ENCODE measurements at regions not wholly inside any gene's neighbourhood (a gene's known extent, or its start where the extent isn't known, plus 50 kb on each side); places are given as distances from the start of the nearest gene placed in this dataset.

DNA sequence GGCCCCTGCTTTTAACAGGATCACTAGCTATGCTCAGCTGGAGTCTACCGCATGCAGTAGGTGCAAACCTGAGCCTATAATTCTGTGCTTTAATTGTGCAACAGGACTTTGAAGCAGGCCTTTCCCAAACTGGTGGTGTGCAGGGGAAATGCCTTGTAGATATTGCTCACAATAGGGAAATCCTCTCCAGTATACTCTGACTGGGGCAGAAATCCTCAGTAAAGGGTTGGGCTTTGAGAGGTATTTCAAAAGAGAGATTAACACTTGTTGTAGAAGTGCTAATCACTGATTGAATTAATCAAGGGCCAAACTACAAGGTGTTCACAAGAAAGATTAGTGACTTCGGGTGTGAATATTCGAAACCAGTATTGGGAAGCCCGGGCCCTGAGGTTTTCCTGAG lies 58.5 kb upstream of the EXOC6 start:
- Histone ChIP-seq H3K27me3 (ENCODE audit: control insufficient read depth, insufficient read depth, low read length) (0 out of 2 replicates have a peak, but pooled peaks cover 2% of the 10 kb centered on the region), H3K9me3 (ENCODE audit: control insufficient read depth, insufficient read depth, low read depth, low read length) (no peaks in the 10 kb centered on the region), H3K4me1 (ENCODE audit: control insufficient read depth, insufficient read depth, low read length) (no peaks in the 10 kb centered on the region), H3K4me3 (ENCODE audit: low read depth in 2 of 2, low read length in 2 of 2) (no peak overlapping the region), H3K27ac (ENCODE audit: low read length) (no peak overlapping the region), H3K36me3 (ENCODE audit: control insufficient read depth, insufficient read depth, low read length) (no peaks in the 10 kb centered on the region)
- ChIA-PET POLR2A (no interaction called here), CTCF (no interaction called here)
- no peak for ATAC-seq
- BruUV-seq (replicated peaks) = no TSS peak
- no peak for DNase-seq (ENCODE audit: low read depth, low spot score)
- intact Hi-C loops (cut with micrococcal nuclease; ENCODE audit: unreplicated experiment) (no loop called here), in situ Hi-C loops (cut with HindIII; ENCODE audit: low pct_unique_long_range_greater_than_20kb, low sequenced_read_pairs) (no loop called here)
- TF ChIP-seq, protein P1, sequence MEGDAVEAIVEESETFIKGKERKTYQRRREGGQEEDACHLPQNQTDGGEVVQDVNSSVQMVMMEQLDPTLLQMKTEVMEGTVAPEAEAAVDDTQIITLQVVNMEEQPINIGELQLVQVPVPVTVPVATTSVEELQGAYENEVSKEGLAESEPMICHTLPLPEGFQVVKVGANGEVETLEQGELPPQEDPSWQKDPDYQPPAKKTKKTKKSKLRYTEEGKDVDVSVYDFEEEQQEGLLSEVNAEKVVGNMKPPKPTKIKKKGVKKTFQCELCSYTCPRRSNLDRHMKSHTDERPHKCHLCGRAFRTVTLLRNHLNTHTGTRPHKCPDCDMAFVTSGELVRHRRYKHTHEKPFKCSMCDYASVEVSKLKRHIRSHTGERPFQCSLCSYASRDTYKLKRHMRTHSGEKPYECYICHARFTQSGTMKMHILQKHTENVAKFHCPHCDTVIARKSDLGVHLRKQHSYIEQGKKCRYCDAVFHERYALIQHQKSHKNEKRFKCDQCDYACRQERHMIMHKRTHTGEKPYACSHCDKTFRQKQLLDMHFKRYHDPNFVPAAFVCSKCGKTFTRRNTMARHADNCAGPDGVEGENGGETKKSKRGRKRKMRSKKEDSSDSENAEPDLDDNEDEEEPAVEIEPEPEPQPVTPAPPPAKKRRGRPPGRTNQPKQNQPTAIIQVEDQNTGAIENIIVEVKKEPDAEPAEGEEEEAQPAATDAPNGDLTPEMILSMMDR (IDR thresholded peaks at IDR 0.05) = no peak
- TF ChIP-seq SIN3A (IDR thresholded peaks at IDR 0.05; ENCODE audit: borderline replicate concordance, insufficient read depth, low read depth, low read length) (no peak), TCF7L2 (IDR thresholded peaks at IDR 0.05; ENCODE audit: low read depth, low read length) (no peak), POLR2AphosphoS5 (IDR thresholded peaks at IDR 0.05; ENCODE audit: low read depth, low read length) (no peak), REST (IDR thresholded peaks at IDR 0.05; ENCODE audit: insufficient read depth in 1 of 2, low read depth in 2 of 2, low read length in 1 of 2) (no peak)

DNA sequence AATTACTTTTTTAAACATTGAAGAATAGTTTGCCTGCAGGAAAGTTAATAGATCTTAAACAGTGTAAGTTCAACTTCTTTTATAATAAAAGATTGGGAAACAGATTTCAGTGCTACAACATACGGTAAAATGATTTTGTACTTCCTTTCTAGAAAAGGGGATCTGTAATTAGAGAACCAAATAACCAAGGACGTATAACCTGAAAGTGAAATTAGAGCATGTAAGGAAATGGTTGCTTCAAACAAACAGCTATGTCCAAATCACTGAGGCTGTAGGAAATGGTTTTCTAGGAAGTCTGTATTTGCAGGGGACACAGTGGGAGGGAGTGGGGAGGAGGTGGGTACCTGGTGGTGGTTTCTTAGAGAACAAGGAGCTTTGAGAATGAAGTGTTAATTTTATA lies 57.9 kb upstream of the EXOC6 start:
- POLR2A ChIA-PET = no interaction called here
- CTCF ChIA-PET = interaction anchor here (0.5 to 0.7 kb wide), 2 partner anchors 54 to 127 kb away, joined by 3 to 5 read pairs; no protein-coding TSS in a partner anchor
- DNase-seq (ENCODE audit: low read depth, low spot score) = no peak

More for the DNA sequence above, 57.9 kb upstream of the EXOC6 start:
- H3K4me1 ChIP-seq (ENCODE audit: control insufficient read depth, insufficient read depth, low read length) = no peaks in the 10 kb centered on the region
- intact Hi-C loops (cut with micrococcal nuclease; ENCODE audit: unreplicated experiment) = no loop called here
- no peak overlapping the region for H3K4me3 ChIP-seq (ENCODE audit: low read depth in 2 of 2, low read length in 2 of 2)
- 0 out of 2 replicates have a peak, but pooled peaks cover 2% of the 10 kb centered on the region for H3K27me3 ChIP-seq (ENCODE audit: control insufficient read depth, insufficient read depth, low read length)
- ATAC-seq = no peak
- TF ChIP-seq POLR2AphosphoS5 (IDR thresholded peaks at IDR 0.05; ENCODE audit: low read depth, low read length) = no peak
- no peak for TF ChIP-seq SIN3A (IDR thresholded peaks at IDR 0.05; ENCODE audit: borderline replicate concordance, insufficient read depth, low read depth, low read length)
- TF ChIP-seq, protein P1 (IDR thresholded peaks at IDR 0.05) = no peak
- TF ChIP-seq REST (IDR thresholded peaks at IDR 0.05; ENCODE audit: insufficient read depth in 1 of 2, low read depth in 2 of 2, low read length in 1 of 2) = no peak
- TF ChIP-seq TCF7L2 (IDR thresholded peaks at IDR 0.05; ENCODE audit: low read depth, low read length) = no peak
- H3K27ac ChIP-seq (ENCODE audit: low read length) = no peak overlapping the region
- H3K36me3 ChIP-seq (ENCODE audit: control insufficient read depth, insufficient read depth, low read length) = no peaks in the 10 kb centered on the region
- in situ Hi-C loops (cut with HindIII; ENCODE audit: low pct_unique_long_range_greater_than_20kb, low sequenced_read_pairs) = no loop called here
- BruUV-seq (replicated peaks) = no TSS peak
- H3K9me3 ChIP-seq (ENCODE audit: control insufficient read depth, insufficient read depth, low read depth, low read length) = no peaks in the 10 kb centered on the region
